NCI-H1436 (cell line): ENCODE measurements at regions not wholly inside any gene's neighbourhood (a gene's known extent, or its start where the extent isn't known, plus 50 kb on each side); places are given as distances from the start of the nearest gene placed in this dataset.

Source experiments
- DNase-seq: peaks from one replicate; lab custom pipeline; 2025; lab: John Stamatoyannopoulos, UW

- no peak for DNase-seq
These were observed 69.9 kb upstream of the ADARB2 start for GRCh38 chr10:1807196-1807595.

DNA sequence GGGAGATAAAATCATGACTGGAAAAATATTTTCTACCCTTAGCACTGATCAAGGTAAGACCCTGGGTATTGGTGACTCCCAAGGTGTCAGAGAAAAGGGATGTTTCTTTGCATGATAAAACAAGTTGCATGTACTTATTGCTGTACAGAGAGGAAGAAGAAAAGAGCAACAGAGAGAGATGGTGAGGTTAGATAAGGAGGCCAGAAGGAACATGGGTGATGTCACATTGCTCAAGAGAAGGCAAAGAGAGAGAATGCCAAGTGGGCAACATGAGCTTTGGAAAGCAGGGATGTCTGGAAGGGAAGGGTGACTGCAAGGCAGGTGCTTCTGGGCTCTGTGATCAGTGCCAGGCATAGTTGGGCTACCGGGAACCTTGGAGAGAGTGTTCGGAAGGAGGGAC, 65.1 kb upstream of the ADARB2 start:
- DNase-seq: no peak

GRCh38 chr10:1788401-1788800, 51.1 kb upstream of the ADARB2 start:
- DNase-seq: no peak
